GM18499 (cell line): ENCODE measurements at regions not wholly inside any gene's neighbourhood (a gene's known extent, or its start where the extent isn't known, plus 50 kb on each side); places are given as distances from the start of the nearest gene placed in this dataset.

ENCODE experiments used
- ATAC-seq: cut with Tn5 transposase; IDR thresholded peaks from one replicate; pipeline ENCODE4 v1.9.1; 2021; ENCODE audit warnings: moderate number of reproducible peaks; ENCODE audit not compliant: insufficient read depth, unreplicated experiment

- ATAC-seq = no peak
Measured at GRCh38 chr18:24770311-24771024, 310.0 kb downstream of the HRH4 start.

GRCh38 chr18:24771300-24771699, 310.9 kb downstream of the HRH4 start:
- ATAC-seq = no peak

- no peak for ATAC-seq
Measured at GRCh38 chr18:24773101-24773500, 312.7 kb downstream of the HRH4 start.

- no peak for ATAC-seq
Measured at GRCh38 chr18:24776019-24776418, 315.6 kb downstream of the HRH4 start.

- no peak for ATAC-seq
Measured at GRCh38 chr18:24778810-24779418, 318.5 kb downstream of the HRH4 start.

GRCh38 chr18:24782566-24782965, 322.1 kb downstream of the HRH4 start:
- no peak for ATAC-seq

GRCh38 chr18:24785019-24785418, 324.6 kb downstream of the HRH4 start:
- ATAC-seq = no peak

GRCh38 chr18:24786027-24786426, 325.6 kb downstream of the HRH4 start:
- ATAC-seq = no peak

- ATAC-seq = no peak
Measured at GRCh38 chr18:24790347-24790746, 329.9 kb downstream of the HRH4 start.

- ATAC-seq = no peak
Measured at GRCh38 chr18:24791751-24792545, 331.5 kb downstream of the HRH4 start.

GRCh38 chr18:24793742-24794141, 333.3 kb downstream of the HRH4 start:
- no peak for ATAC-seq

GRCh38 chr18:24795129-24795528, 334.7 kb downstream of the HRH4 start:
- no peak for ATAC-seq

GRCh38 chr18:24797981-24798380, 337.5 kb downstream of the HRH4 start:
- no peak for ATAC-seq

GRCh38 chr18:24799176-24799575, 338.7 kb downstream of the HRH4 start:
- no peak for ATAC-seq

GRCh38 chr18:24799720-24800119, 339.3 kb downstream of the HRH4 start:
- ATAC-seq = no peak

GRCh38 chr18:24801001-24801400, 340.6 kb downstream of the HRH4 start:
- ATAC-seq = no peak

GRCh38 chr18:24802456-24802855, 342.0 kb downstream of the HRH4 start:
- ATAC-seq = no peak

- ATAC-seq = no peak
Measured at GRCh38 chr18:24805156-24805555, 344.7 kb downstream of the HRH4 start.

GRCh38 chr18:24809173-24809950, 348.9 kb downstream of the HRH4 start:
- no peak for ATAC-seq

- ATAC-seq = no peak
Measured at GRCh38 chr18:24810561-24811305, 350.3 kb downstream of the HRH4 start.
